Inflammatory macrophage treated with lipopolysaccharide for 1 hour (primary cell): ENCODE measurements at regions not wholly inside any gene's neighbourhood (a gene's known extent, or its start where the extent isn't known, plus 50 kb on each side); places are given as distances from the start of the nearest gene placed in this dataset.

ENCODE experiments used
- DNase-seq, 2 donors: peaks; one replicate each; pipeline ENCODE4 v3.0.0-alpha.2; 2020 to 2022

DNA sequence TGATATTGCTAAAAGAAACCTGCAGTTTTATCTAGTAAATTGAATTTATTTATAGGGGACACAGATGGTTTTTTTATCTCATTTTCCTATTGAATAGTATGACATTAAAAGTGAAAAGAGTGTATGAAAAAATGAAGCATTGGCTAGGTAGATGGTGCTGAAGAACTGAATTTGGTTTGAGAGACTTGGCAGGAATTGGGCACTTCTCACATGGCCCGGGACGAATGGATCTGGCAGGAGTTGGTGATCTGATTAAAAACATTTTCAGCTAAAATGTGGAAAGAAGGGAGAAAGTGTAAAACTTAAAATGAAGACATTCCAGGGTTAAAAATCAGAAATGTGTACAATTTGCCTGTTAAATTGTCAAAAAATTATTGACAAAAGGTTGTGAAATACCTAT is 1088.5 kb upstream of the PABPC4L start:
- no peak for DNase-seq

DNA sequence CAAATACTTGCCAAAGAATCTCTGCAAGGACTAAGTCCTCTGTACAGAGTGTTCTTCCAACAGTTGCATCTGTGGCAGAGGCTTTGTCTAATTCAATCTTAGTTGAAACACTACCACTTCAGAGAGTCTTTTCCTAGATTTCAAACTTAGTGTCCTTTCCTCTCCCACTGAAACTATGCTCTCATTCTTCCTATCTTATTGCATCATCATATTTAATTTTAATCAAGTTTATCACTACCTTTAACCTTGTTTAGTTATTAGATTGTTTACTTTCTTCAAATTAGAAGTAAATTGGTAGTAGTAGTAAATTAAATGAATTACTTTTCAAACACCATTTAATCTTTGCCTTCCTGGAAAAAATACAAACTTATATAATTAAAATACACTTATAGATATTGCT is 1082.3 kb upstream of the PABPC4L start:
- DNase-seq, result no peak

DNA sequence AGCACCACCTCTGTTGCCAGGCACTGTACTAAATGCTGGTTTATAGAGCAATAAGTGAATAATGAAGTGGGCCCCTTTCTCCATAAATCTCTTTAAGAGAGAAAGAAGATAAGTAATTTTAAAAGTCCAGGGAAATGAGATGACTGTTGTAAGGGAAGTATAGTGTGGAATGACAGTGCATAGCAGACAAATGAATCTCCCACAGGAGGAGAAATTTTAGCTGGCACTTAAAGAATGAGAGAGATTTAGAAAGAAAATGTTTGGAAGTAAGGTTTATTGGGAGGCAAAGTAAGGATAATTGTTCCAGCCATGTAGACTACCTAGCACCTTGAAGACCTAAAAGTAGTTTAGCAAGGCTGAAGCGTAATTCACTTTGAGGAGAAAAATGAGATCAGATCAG is 1081.1 kb upstream of the PABPC4L start:
- DNase-seq, result no peak

DNA sequence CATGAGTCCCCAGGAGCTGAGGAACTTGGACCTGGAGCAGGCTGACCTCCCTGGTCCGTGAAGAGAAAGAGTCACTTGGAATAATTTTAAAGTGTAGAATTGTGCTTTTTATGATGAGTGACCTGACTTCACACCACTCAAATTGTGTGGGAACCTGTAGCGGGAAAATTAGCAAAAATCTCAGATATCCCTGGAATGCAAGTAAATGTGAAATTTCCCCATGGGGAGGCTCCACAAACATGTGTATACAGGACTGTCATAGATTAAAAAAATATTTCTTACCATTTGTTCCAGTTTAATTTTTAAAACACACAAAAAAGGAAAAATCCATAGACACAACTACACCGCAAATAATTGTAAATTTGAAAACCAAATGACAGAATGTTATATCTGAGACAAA is 1079.6 kb upstream of the PABPC4L start:
- DNase-seq, result no peak

DNA sequence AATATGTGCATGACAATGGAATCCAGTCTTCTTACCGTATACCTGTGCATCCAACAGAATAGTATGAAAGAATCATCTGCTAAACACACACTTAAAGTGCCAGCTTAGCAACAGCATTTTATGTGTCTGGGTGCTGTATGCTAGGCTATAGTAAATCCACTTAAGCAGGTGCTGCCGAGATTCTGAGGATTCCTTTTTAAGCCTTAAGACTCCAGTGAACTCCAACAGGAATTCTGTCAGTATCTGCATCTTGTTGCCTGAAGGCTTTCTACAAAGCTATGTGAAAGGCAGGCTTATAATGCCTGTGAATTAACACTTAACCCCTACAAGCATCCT is 1076.4 kb upstream of the PABPC4L start:
- DNase-seq, result no peak

DNA sequence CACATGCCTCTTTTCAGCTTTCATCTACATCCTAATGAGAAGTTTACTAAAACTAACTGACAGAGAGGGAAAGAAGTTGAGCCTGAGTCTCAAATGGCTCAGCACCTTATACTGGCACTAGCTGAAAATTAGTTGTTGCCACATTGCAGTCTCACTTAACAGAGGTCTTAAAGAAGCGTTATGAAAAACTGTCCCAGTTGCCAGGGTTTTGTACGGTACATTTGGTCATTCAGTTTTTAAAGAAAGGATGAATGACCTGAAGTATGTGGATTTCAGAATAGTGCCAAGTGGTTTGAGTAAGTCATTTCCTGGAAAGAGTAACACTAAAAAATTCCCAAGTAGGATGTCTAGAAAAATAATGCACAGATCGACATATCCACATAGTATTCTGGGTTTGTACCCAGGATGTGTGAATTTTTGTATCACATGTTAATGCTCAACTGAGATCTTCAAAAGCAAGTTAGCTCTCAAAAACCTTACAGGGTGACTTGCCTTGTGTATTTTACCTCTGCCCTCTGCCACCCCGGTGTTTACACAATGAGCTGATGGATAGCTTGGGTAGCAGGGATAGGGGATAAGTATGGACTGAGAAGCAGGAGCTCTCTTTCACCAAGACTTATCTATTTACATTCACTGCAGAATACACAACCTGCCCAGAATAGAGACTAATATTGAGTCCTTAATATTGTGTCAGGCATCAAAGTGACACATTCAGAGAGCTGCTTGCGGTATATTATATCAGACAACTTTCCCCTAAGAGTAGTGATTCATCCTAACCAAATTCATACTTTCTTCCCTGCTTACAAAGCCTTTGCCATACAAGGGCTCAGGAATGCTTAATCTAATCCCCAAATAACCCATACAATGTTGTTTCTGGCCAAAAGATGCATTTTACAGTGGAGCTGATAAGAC is 1075.7 kb upstream of the PABPC4L start:
- no peak for DNase-seq

DNA sequence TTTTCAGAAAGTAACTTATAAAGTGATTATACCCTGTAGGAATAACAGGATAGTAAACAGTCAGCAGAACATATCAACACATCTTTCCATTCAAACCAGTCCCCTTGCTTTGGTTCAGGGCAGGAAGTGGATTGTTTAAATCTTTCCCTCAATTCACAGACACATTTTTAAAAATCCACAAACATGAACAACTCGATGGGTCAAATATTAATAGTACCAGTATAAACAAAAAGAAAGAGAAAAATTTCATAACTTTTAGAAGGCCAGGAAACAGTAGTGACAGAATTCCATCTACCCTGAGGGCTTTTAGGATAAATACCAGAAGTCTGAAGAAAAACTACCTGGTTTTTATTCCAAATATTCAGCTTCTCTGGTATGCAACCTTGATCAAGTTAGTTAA is 1072.8 kb upstream of the PABPC4L start:
- no peak for DNase-seq

DNA sequence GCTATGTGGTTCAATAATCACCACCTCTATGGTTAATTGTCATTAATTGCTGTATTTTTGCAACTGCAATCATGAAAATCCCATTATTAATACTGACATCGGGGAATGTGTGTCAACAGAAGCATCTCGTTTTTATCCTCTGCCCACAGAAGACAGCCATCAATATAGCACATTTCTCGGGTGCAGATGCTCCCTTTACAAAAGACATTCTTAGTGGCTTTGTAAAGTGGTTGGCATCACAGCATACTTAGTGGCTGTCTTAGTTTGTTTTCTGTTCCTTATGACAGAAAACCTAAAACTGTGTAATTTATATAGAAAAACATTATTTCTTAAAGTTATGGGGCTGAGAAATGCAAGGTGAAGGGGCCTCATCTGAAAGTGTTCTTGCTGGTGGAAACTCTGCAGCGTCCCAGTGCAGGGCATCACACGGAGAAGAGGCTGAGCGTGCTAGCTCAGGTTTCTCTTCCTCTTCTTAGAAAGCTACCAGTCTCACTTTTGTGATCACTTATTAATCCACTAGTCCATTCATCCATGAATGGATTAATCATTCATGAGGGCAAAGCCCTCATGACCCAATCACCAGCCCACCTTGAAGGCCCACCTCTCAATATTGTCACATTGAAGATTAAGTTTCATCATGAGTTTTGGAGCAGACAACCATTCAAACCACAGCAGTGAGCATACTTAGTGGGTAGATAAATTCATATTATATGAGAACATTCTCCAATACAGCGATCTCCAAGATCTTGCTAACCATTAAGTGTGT is 1067.7 kb upstream of the PABPC4L start:
- no peak for DNase-seq

DNA sequence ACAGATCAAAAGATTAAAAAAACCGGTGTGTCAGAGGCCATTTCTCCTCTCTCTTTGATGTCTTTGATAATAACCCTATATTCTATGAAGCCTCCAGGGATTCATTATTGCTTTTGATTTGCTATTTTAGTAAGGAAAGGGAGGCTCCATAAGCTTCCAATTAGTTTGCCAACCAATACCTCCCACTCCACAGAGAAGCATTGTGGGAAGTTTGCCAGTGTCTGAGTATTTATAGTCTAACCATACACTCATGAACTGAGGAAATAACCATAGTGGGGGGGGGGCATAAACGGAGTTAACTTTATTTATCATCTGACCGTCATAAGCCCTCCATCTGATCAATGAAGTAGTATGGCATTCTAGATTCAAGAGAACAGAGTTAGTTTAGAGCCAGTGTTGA is 1066.8 kb upstream of the PABPC4L start:
- DNase-seq, result no peak

DNA sequence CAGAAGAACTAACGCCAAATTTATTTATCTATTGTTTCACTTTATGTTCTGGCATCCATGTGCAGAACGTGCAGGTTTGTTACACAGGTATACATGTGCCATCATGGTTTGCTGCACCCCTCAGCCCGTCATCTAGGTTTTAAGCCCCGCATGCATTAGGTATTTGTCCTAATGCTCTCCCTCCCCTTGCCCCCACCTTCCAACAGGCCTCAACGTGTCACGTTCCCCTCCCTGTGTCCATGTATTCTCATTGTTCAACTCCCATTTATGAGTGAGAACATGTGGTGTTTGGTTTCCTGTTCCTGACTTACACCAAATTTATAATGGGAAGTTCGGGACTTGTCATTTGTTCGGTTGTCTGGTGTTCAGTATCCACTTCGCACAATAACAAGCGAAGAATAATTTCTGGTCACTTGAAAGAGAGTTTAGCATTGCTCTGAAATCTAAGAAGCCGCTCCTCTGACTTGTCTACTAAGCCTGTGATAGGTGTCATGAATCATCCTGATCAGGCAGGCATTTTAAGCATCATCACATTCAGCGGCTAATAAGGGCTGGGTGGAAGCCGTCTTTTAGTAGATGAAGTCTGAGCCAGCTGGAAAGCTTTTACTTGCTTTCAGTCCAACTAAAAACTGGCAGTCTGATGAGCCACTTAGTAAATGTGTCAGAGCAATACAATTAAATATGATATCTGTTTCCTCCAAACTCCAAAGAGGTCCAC is 1065.7 kb upstream of the PABPC4L start:
- DNase-seq, result no peak

DNA sequence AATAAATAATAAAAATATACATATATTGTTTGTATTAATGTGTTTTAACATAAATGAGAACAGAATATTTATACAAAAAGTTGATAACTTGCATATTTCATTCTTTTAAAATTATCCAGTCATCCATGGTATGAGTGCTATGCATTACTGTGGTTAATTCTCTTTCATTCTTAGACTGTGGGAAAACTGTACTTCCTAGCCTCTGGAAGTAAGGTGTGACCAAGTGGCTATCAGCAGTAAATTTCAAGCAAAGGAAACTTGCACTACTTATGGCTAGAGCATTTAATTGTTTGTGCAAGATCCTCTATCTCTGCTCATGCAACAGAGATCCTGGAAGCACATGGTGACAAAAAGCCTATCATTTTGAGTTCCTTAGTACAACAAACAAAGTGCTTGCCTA is 1054.5 kb upstream of the PABPC4L start:
- DNase-seq, result no peak

DNA sequence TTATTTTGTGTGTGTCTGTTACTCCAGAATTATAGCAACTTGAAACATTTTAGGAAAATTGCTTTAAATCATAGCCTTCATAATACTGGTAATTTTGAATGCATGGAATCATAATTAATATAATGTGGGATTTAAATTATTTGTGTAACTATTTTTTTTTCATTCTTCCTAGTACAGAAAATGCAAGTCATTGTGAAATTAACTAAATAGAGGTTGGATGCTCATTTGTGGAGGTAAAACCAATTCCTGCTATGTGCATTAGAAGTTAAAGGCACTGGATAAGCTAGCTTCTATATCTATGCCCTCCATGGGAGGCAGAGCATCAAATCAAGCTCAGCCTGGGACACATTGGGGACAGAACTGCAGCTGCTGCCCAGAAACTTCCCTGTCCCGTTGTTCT is 1048.5 kb upstream of the PABPC4L start:
- no peak for DNase-seq

DNA sequence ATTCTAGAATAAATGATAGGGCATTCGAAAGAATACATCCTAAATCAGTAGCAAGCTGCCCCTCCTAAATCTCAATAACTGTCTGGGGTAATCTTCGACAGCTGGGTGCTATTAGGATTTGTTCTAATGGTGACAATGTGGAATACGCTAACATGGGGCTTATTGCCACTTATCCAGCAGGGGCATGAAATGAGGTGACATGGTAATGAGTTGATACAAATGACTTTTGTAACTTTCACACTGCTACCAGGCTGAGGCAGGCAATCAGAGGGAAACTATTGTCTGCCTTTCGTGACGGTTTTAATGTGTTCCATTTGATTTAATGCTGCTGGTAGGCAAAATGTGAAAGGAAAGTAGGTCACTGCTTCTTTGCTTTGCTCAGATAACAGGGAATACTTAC is 1047.4 kb upstream of the PABPC4L start:
- no peak for DNase-seq

DNA sequence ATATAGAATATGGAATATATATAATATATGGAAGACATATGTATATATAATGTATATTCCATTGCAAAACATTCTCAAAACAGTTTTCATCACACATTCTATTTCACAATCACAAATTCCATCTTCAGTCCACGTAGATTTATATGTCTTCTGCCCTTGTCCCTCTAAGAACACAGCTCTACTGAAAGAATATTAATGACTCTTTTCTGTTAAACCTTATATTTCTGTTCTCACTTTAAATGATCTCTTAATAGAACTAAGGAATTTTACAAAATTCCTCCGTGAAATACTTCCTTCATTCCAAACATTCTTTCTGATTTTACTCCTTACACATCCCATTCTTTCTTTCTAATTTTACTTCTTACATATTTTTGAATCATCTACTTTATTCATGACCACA is 1043.1 kb upstream of the PABPC4L start:
- DNase-seq, result no peak

DNA sequence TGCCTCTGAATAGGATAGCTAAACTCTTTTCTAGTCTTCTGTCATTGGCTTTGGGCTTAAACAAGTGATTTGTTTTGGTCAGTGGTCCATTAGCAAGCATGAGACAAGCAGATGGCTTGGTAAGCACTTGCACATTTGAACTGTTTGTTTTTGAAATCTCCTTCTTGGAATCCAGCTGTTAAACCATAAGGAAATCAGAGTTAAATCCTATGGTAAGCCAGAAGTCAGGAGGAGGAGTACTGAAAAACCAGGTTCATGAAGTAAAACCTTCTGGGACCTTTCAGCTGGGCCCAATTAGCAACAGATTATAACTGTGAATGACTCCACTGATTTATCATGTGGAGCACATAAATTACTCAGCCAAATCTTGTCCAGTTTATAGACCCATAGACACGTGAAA is 1042.5 kb upstream of the PABPC4L start:
- DNase-seq, result no peak

DNA sequence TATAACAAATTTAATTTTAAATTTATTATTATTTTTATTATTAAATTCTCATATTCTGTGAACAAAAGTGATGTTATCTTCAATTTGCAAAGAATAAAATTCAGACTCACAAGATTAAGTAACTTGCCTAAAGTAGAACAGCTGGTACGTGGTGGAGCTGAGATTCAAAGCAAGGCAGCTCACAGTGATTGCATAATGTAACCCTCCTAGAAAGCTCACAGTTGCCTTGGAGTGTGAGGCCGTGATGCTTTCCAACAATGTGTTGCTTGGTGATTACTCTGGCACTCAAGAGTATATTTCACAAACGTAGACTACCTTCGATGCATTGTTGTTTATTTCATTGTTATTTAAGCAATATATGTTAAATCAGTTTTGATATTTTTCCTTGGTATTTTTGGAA is 1039.2 kb upstream of the PABPC4L start:
- no peak for DNase-seq

DNA sequence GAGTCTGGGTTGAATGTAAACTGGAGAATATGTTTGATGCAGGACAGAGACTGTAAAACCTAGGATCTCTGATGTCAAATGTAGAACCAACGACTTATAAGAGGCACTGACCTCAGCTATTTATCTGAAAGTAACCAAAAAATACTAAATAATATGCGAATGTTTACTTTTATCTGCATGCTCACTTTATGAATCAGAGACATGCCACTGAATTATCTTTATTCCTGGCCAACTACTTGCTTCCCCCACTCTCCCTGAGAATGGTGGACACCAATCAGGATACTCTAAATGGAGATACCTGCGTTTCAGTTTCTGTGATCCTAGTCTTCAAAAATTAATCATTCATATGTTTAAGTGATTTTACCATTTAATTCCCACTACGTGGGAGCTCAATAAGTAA is 1038.4 kb upstream of the PABPC4L start:
- no peak for DNase-seq

DNA sequence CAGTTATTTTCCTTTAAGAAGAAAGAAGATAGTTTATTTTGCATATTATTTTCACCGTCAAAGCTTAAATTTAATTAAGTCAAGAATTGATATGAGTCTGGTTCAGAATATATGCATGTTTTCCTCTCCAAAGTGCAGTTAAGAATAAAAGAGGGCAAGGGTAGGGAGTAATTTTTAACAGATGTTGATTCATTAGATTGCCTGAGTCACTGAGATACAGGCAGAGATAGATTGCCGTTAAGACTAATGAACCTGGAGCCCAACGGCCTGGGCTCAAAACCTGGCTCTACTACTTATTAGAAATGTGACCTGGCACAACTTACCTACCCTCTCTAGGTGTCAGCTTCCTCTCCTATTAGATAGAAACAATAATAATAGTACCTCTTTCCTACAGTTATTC is 1037.4 kb upstream of the PABPC4L start:
- no peak for DNase-seq

DNA sequence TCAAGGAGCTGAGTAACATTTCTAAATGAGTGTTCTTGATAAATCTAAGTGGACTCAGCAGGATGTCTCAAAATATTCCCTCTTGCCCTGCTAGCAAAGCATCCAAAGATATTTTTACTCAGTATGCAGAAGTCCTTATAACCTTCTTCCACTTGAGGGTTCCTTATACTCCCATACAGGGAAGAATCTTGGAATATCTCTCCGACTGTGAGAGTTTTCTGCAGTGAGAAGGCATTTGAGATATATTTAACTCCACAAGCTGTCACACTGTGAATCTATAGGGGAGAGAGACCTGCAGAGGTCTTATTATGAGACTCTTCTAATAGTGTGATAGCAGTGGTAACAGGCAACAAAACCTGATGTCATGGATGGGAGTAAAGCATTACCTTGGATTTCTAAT is 1034.5 kb upstream of the PABPC4L start:
- DNase-seq, result no peak

DNA sequence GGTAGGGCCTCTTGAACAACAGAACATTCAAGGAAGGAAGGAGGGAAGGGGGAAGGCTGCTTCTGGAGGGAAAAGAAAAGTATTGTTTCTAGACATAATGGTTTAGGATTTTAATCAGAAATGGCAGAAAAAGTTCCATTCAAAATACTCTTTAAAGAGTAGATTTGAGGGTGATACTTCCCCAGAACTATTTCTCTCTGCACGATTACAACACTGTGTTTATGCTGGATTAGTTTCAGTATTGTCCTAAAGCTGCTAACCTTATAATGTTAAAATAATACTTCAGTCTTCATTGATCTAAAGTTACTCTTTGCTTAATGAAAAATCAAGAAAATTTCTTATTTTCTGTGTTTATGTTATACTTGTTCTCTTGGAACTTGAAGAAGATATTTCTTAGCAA is 1026.3 kb upstream of the PABPC4L start:
- no peak for DNase-seq

DNA sequence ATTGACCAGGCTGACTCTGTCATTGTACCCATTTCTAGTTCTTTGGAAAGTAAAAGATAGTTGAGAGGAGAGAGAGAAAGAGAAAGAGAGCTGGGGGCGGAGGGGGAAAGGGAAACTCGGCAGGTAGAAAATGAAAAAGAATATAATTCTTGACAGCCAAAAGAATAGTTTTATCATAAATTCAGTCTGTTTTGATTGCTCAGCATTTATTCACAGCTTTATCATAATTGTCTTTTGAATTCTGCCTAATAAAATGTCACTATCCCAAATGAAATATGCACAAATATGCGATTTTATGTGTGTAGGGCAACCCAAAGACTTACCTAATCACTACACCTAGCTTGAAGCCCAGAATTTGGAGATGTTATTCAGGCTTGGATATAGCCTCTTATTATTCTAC is 1024.0 kb upstream of the PABPC4L start:
- no peak for DNase-seq

DNA sequence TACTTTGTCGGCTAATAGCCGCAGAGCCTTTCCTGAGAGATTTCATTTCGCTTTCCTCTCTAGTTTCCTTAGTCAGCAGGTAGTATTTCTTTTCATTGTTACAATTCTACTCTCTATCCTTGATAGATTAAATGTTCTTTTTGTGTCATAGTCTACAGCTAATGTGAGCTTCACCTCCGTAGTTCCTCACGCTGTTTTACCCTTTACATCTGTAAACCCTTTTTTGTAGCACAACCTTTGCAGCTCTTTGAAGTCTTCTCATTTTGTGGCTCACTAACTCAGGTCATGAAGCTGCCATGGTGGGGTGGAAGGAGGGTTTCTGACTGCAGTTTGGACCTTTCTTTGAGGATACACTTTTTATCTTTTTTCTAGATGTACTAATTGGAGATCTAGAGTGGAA is 1008.8 kb upstream of the PABPC4L start:
- DNase-seq, result no peak

DNA sequence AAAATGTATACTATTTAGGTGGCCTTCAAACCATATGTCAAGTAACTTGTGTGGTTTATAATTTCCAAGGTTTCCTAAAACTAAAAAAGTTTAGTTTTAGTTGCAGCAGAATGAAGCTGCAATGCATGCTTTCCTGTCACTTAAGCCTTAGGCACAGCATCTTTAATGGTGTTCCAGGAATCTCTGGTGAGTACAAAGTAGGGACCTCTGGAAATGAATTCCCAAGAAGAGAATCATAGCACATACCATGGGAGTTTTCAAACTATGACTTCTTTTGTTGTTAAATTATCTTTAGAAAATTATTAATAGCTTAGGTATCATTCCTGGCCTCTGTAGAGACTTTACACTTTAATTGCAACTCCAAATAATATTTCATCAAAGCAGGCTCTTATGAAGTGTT is 1005.9 kb upstream of the PABPC4L start:
- no peak for DNase-seq

DNA sequence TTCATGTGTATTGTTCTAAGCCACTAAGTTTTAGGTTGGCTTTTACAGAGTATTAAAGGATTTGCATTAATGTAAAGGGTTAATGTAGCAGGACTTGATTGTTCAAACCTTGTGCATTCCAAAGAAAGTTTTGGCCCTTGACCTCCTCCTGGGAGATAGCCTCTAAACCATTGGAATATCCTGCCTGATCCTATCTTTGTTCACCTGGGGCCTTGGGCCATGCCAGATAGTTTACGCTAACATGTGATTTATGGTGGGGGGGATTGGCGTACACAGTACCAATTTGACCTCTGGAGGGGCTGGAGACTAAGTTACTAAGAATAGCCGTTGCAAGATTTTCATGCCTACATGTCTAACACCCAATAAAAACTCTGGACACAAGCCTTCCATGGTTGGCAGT is 1002.7 kb upstream of the PABPC4L start:
- no peak for DNase-seq
